ENCODE measurements at regions not wholly inside any gene's neighbourhood (a gene's known extent, or its start where the extent isn't known, plus 50 kb on each side); places are given as distances from the start of the nearest gene placed in this dataset.

- TF ChIP-seq, protein P1, sequence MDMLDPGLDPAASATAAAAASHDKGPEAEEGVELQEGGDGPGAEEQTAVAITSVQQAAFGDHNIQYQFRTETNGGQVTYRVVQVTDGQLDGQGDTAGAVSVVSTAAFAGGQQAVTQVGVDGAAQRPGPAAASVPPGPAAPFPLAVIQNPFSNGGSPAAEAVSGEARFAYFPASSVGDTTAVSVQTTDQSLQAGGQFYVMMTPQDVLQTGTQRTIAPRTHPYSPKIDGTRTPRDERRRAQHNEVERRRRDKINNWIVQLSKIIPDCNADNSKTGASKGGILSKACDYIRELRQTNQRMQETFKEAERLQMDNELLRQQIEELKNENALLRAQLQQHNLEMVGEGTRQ (IDR thresholded peaks at IDR 0.05; ENCODE audit: borderline replicate concordance, low read depth, low read length) = no peak
- TF ChIP-seq YY1 (IDR thresholded peaks at IDR 0.05; ENCODE audit: low read depth) = no peak
- TF ChIP-seq CTCF (IDR thresholded peaks at IDR 0.05) = no peak
- no peak for TF ChIP-seq CHD2 (IDR thresholded peaks at IDR 0.05; ENCODE audit: low read length, partially characterized antibody)
- TF ChIP-seq RAD21 (IDR thresholded peaks at IDR 0.05; ENCODE audit: low read length) = no peak
- no peak for TF ChIP-seq RCOR1 (IDR thresholded peaks at IDR 0.05; ENCODE audit: low read length)
- TF ChIP-seq POLR2AphosphoS5 (IDR thresholded peaks at IDR 0.05; ENCODE audit: low read depth, low read length) = no peak
These were observed 147.2 kb downstream of the ASB1 start for GRCh38 chr2:238573916-238574315.

Data from SK-N-SH (cell line).